ENCODE measurements at regions not wholly inside any gene's neighbourhood (a gene's known extent, or its start where the extent isn't known, plus 50 kb on each side); places are given as distances from the start of the nearest gene placed in this dataset.

DNA sequence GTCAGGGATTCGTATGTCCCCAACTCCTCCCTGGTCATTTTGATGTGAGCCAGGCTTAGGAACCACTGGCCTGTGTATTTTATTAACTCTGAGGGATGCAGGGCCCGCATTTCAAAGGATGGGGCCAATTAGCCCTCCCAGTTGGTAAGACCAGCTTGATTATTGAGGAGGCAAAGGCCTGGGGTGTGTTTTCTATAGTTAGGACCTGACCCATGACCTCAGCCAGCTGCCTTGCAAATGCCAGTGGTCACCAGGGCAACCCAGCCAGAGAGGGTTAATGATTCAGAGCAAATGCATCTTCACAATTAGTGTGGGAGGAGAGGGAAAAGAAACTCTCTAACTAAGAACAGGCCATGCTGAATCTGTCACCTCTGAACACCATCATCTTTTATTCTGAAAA is 835.4 kb downstream of the MAFB start:
- DNase-seq = no peak

DNA sequence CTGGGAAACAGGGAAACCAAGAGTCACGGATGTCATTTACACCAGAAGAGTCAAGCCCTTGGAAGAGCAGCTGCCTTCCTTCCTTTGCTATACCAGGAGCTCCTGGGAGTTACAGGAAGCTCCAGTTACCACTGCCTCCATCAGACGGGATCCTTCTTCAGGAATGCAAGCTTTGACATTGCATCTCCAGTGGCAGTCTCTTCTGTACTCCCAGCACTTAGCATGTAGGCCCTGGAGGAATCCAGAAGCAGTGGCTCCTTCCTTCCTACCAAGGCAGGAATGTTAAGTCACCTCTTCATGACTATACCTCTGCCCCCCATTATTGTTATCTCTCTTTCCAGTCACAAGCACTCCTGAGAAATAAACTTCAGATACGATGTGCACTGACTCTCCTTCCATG is 836.0 kb downstream of the MAFB start:
- no peak for DNase-seq

GRCh38 chr20:39851459-39851858 is 837.6 kb downstream of the MAFB start:
- DNase-seq = no peak

- no peak for DNase-seq
Observed at GRCh38 chr20:39850821-39851330, 838.2 kb downstream of the MAFB start.

GRCh38 chr20:39850246-39850645 is 838.8 kb downstream of the MAFB start:
- DNase-seq = no peak

- DNase-seq = no peak
Observed at GRCh38 chr20:39849664-39850063, 839.4 kb downstream of the MAFB start.

GRCh38 chr20:39849171-39849570 is 839.9 kb downstream of the MAFB start:
- DNase-seq = no peak

GRCh38 chr20:39839399-39840119 is 849.5 kb downstream of the MAFB start:
- DNase-seq = no peak

DNA sequence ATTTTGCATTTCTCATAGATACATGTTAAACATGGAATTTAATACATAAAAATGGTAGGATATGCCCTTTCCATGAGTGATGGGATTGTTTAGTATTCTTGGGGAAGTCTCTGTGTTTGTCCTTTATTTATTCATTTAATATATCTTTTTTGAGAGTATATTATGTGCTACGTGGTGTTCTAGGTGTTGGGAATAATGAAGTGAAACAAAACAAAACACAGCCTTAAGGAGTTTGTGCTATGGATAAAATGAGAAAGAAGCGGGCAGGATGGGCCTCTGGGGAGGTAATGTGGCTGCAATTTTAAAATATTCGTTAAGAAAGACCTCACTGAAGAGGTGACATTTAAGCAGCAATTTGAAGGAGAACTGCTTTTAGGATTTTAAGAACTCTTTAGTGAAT is 851.5 kb downstream of the MAFB start:
- no peak for DNase-seq

DNA sequence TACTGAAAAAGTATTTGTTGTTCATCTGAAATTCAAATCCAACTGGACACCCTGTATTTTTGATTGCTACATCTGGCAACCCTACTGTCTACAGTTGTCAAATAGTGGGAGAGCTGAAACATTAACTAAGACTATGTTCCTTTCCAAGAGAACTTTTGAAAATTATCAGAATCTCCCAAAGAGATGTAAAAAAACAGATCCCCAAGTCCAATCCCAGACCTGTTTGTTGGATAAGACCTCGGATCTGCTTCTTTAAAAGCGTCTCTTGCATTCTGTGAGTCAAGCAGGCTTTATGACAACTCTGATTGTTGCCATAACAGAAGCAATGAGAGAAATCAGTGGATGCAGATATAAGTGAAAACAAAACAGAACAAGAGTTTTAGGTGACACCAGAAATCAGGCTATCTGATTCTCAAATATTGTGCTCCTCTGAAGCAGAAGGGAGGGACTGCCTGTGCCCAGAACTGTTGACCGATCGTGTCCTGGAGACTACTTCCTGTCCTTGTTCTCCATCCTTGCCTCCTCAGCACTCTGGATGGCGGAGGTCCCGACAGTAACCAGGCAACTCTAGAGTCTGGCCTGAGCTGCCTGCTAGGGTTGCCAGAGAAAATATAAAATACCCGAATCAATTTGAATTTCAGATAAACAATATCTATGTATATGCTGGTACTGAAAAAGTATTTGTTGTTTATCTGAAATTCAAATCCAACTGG is 853.8 kb downstream of the MAFB start:
- no peak for DNase-seq

GRCh38 chr20:39830903-39831302 is 858.1 kb downstream of the MAFB start:
- DNase-seq = no peak

DNA sequence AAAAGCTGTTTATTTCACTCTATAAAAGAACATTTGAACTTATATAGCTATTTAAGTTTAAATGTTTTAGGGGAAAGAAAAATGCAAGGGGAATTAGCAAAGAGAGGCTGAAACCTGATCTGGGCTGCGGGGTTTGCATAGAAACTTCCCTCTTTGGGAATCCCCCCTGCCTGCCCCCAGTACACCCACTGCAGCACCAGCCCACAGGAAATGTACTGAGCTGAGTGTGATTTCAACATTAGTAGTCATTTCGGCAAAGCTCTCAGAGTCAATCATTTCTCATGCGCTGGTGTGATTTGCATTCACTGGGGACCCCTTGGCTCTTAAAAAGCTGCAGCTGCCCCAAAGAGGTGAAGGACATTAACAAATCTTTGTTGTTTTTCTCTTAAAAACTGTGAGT is 859.4 kb downstream of the MAFB start:
- peak; percentile 65 for DNase-seq

DNA sequence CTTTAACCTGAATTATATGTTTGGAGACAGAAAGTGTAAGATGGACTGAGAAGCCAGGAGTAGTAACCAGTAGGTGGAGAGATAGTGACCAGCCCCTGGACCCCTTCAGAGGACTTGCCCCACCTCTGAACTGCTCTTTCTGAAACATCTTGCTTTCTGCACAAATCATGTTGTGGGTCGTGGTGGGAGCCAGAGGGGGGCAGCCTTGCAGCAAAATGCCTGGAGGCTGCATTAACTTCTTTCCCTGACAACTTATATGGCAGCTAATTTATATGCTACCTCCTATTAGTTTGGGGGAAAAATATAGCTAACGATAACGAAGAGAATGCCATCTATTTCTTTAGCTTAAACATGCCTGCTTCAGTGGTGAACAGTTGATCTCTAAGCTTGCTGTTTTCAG is 859.8 kb downstream of the MAFB start:
- DNase-seq = no peak

- DNase-seq = no peak
Observed at GRCh38 chr20:39825950-39826349, 863.1 kb downstream of the MAFB start.

- no peak for DNase-seq
Observed at GRCh38 chr20:39825524-39825923, 863.4 kb downstream of the DHX35 start.

DNA sequence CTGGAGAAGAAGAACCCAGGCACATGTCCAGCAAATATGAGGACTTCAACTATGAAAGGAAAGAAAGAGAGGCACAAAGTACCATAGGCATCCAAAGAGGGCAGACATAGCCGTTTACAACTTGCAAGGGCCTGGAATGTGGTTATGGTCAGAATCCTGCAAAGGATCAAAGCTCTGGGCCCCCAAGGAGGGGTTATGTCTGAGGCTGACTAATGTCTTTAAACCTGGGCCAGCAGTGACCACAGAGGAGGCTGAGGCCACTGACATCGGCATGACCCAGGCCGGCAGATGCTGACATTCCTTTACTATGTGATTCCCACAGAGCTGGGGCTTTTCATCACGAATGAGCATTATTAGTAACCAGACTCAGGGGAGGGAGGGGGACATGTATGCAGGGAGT is 861.1 kb downstream of the DHX35 start:
- no peak for DNase-seq

DNA sequence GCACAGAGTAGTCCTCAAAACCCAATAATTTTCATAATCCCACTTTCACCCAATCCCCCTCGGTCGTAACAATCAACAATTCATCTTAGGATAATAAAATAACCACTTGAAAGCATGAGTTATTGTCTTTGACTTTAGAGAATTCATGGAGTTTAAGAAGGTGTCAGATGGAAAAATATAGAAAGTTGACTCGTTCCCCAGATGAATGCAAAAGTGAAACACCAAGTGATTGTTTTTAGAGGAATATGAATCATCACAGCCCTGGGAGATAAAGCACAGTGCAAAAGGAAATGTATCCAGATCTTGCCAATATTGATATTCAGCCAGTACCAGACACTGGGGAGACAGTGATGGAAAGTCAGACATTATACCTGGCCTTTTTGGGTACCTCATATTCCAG is 860.5 kb downstream of the DHX35 start:
- no peak for DNase-seq

DNA sequence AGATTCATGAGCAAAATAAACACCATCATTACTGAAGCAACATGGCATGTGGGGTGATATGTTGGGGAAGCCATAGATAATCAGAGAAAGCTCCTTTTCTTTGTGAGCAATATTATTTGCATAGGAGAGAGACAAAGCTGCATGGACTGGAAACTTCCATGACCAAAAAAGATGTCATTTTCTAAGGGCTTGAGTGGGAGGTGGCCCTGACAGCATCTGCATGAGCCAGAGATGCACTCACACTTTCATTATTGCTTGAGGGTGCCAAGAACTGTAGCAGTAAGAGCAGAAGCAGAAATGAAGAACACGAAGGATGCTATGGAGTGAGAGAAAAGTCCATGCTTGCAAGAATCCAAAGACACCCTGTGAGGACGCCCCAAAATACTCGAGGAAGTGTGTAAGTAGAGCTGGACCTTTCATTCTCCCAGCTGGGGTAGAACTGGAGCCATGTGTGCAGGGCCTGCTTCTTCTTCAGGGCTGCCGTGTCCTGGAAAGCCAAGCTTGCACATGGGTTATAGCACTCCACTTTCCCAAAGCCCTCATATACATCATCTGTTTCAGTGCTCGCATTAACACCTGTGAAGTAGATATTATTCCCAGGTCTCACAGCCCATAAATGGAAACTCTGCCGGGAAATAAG is 851.2 kb downstream of the DHX35 start:
- DNase-seq = no peak

DNA sequence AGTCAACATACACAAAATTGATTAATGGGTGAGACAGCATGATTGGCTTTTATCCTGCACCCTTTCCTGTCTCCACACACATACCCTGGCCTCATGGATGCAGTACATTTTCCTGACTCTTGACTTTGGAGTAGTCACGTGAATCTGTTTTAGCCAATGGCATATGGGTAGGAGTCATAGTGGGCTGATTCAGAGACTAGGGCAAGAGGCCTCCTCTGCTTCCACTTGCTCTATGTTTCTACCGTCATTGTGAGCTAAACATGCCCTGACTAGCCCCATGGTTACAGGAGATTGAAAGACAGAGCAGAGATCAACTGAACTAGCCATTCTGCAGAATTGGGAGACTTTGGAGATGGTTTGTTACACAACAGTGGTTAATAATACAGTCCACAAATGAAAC is 850.0 kb downstream of the DHX35 start:
- no peak for DNase-seq

- no peak for DNase-seq
Observed at GRCh38 chr20:39810309-39810708, 848.2 kb downstream of the DHX35 start.

DNA sequence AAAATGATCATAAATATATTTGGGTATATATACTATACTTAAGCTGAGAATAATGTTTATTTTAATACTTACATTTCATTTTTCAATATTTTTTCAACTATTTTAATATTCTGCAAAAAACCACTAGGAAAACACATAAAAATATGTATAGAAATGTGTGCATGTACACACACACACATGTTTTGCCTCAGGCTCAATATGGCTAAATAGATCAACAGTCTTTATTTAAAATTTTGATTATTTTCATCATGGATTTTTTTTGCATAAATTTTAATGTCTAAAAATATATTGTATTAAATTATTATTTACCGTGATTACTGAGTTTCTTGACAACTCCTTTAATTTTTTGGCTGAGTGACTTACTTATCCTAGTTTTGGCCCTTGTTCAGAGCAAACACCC is 846.5 kb downstream of the DHX35 start:
- DNase-seq = no peak

DNA sequence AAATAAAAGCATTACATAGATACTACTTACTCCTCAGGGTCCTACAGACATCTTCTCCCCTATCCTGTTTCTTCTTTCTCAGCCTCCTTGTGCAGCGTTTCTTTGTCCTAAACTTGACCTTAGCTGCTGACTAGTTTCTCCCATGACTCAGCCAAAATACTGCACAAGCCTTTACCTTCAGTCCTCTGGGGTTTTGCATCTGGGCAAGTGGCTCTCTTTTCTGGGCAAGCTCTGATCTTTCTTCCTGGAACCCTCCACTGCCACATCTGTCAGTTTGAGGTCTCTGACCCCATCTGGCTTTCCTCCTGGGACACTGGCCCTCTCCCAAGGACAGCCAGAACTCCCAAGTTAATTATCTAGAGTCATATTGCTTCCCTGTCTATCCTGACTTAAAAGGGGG is 838.4 kb downstream of the DHX35 start:
- DNase-seq = no peak

GRCh38 chr20:39800111-39800510 is 838.0 kb downstream of the DHX35 start:
- no peak for DNase-seq

DNA sequence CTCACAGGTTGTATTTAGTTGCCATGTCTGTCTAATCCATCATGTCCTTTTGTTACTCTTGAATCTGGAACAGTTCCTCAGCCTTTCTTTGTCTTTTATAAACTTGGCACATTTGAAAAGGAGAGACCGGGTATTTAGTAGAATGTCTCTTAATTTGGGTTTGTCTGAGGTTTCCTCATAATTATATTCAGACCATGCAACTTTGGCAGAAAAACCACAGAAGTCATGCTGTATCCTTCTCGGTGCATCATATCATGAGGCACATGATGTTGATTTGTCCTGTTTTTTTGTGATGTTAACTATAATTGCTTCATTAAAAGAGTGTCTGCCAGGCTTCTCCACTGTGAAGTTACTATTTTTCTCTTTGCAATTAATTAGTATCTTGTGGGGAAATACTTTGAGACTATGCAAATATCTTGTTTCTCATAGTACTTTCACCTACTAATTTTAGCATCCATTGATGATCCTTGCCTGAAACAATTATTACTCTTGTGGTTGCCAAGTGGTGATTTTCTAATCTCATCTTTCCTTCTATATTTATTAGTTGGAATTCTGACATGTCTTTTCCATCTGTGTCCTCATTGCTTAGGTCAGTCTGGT is 837.3 kb downstream of the DHX35 start:
- DNase-seq = no peak
